ENCODE measurements at regions not wholly inside any gene's neighbourhood (a gene's known extent, or its start where the extent isn't known, plus 50 kb on each side); places are given as distances from the start of the nearest gene placed in this dataset.
A peak's percentile ranks its signal among the peaks of the same experiment; 100 is the strongest.

DNA sequence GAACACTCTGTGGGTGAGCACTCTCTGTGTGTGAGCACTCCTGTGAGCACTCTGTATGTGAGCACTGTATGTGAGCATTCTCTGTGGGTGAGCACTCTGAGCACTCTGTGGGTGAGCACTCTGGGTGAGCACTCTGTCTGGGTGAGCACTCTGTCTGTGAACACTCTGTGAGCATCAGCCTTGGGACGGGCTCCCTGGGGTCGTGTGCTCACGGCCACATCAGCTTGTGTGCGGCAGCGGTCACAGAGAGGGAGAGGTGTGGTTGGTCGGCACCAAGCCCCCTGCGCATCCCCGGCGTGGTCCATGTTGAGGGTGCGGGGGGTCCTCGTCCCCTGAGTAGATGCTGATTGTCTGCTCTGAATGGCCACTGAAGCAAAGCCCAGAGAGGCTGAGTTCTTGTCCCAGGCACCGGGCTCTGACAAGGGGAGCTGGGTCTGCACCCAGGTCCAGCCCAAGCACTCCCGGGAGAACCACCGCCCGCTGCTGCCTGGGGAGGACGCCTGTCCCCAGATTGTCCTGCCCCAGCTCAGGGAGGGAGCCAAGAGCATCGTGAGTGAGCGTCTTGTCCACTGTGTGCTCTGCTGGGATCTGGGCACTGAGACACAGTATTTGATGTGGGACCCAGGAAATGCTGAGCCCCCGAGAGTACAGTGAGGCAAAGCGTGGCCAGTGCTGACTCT is 143.7 kb downstream of the DNAJB6 start:
- Mint-ChIP-seq H3K9me3 (no peaks in the 10 kb centered on the region), H3K4me1 (ENCODE audit: unreplicated experiment) (no peaks in the 10 kb centered on the region), H3K36me3 (no peaks in the 10 kb centered on the region), H3K27ac (no peak overlapping the region), H3K27me3 (no peaks in the 10 kb centered on the region), H3K4me3 (no peak overlapping the region)
- TF ChIP-seq, protein P1, sequence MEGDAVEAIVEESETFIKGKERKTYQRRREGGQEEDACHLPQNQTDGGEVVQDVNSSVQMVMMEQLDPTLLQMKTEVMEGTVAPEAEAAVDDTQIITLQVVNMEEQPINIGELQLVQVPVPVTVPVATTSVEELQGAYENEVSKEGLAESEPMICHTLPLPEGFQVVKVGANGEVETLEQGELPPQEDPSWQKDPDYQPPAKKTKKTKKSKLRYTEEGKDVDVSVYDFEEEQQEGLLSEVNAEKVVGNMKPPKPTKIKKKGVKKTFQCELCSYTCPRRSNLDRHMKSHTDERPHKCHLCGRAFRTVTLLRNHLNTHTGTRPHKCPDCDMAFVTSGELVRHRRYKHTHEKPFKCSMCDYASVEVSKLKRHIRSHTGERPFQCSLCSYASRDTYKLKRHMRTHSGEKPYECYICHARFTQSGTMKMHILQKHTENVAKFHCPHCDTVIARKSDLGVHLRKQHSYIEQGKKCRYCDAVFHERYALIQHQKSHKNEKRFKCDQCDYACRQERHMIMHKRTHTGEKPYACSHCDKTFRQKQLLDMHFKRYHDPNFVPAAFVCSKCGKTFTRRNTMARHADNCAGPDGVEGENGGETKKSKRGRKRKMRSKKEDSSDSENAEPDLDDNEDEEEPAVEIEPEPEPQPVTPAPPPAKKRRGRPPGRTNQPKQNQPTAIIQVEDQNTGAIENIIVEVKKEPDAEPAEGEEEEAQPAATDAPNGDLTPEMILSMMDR (conservative IDR thresholded peaks at IDR 0.05) = no peak
- peak; percentile 65 for DNase-seq (ENCODE audit: extremely low spot score, unreplicated experiment)

GRCh38 chr7:157481389-157481788 is 144.6 kb downstream of the DNAJB6 start:
- H3K27me3 Mint-ChIP-seq = no peaks in the 10 kb centered on the region
- H3K9me3 Mint-ChIP-seq = no peaks in the 10 kb centered on the region
- TF ChIP-seq, protein P1 (conservative IDR thresholded peaks at IDR 0.05) = no peak
- no peak overlapping the region for H3K4me3 Mint-ChIP-seq
- no peaks in the 10 kb centered on the region for H3K36me3 Mint-ChIP-seq
- no peak overlapping the region for H3K27ac Mint-ChIP-seq
- no peaks in the 10 kb centered on the region for H3K4me1 Mint-ChIP-seq (ENCODE audit: unreplicated experiment)
- DNase-seq (ENCODE audit: extremely low spot score, unreplicated experiment) = no peak

- Mint-ChIP-seq H3K4me3 (no peak overlapping the region), H3K27me3 (no peaks in the 10 kb centered on the region), H3K36me3 (no peaks in the 10 kb centered on the region), H3K4me1 (ENCODE audit: unreplicated experiment) (no peaks in the 10 kb centered on the region), H3K9me3 (no peaks in the 10 kb centered on the region), H3K27ac (no peak overlapping the region)
- TF ChIP-seq, protein P1 (conservative IDR thresholded peaks at IDR 0.05) = no peak
- no peak for DNase-seq (ENCODE audit: extremely low spot score, unreplicated experiment)
Measured at GRCh38 chr7:157482025-157482424, 145.2 kb downstream of the DNAJB6 start.

DNA sequence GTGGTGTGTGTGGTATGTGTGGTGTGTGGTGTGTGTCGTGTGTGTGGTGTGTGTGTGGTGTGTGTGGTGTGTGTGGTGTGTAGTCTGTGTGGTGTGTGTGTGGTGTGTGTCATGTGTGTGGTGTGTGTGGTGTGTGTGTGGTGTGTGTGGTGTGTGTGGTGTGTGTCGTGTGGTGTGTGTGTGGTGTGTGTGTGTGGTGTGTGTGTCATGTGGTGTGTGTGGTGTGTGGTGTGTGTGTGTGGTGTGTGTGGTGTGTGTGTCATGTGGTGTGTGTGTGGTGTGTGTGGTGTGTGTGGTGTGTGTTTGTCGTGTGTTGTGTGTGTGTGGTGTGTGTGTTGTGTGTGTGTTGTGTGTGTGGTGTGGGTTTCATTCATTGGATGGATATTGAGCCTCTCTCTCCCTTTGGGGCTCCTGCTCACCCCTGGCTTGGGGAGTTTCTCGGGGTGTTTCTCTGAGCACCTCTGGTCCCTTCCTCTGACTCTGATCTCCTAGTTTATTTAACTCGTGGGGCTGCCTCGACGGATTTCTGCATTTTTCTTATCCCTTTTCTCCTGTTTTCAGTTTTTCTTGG is 145.8 kb downstream of the DNAJB6 start:
- H3K27ac Mint-ChIP-seq = no peak overlapping the region
- H3K9me3 Mint-ChIP-seq = no peaks in the 10 kb centered on the region
- no peaks in the 10 kb centered on the region for H3K4me1 Mint-ChIP-seq (ENCODE audit: unreplicated experiment)
- no peak for DNase-seq (ENCODE audit: extremely low spot score, unreplicated experiment)
- H3K36me3 Mint-ChIP-seq = no peaks in the 10 kb centered on the region
- no peaks in the 10 kb centered on the region for H3K27me3 Mint-ChIP-seq
- TF ChIP-seq, protein P1 (conservative IDR thresholded peaks at IDR 0.05) = no peak
- H3K4me3 Mint-ChIP-seq = no peak overlapping the region

GRCh38 chr7:157483515-157483914 is 146.7 kb downstream of the DNAJB6 start:
- Mint-ChIP-seq H3K36me3 (no peaks in the 10 kb centered on the region), H3K4me3 (no peak overlapping the region), H3K27me3 (no peaks in the 10 kb centered on the region), H3K4me1 (ENCODE audit: unreplicated experiment) (no peaks in the 10 kb centered on the region), H3K9me3 (no peaks in the 10 kb centered on the region), H3K27ac (no peak overlapping the region)
- DNase-seq (ENCODE audit: extremely low spot score, unreplicated experiment) = peak; percentile 67
- TF ChIP-seq, protein P1 (conservative IDR thresholded peaks at IDR 0.05) = no peak

Data from type B pancreatic cell (in vitro differentiated cells).